ENCODE measurements at regions not wholly inside any gene's neighbourhood (a gene's known extent, or its start where the extent isn't known, plus 50 kb on each side); places are given as distances from the start of the nearest gene placed in this dataset.

DNA sequence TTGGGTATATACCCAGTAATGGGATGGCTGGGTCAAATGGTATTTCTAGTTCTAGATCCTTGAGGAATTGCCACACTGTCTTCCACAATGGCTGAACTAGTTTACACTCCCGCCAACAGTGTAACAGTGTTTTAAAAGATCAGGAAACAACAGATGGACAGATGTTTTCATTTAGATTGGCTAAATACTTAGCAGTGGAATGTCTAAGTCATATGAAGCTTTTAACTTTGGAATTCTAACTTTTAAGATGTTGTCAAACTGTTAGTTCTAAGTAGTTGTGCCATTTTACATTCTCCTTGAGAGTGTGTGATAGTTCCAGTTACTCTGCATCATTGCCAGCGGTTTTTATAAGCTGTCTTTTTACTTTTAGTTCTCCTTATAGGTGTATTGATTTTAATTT lies 688.8 kb downstream of the SEMA5A start:
- TF ChIP-seq, protein P1, sequence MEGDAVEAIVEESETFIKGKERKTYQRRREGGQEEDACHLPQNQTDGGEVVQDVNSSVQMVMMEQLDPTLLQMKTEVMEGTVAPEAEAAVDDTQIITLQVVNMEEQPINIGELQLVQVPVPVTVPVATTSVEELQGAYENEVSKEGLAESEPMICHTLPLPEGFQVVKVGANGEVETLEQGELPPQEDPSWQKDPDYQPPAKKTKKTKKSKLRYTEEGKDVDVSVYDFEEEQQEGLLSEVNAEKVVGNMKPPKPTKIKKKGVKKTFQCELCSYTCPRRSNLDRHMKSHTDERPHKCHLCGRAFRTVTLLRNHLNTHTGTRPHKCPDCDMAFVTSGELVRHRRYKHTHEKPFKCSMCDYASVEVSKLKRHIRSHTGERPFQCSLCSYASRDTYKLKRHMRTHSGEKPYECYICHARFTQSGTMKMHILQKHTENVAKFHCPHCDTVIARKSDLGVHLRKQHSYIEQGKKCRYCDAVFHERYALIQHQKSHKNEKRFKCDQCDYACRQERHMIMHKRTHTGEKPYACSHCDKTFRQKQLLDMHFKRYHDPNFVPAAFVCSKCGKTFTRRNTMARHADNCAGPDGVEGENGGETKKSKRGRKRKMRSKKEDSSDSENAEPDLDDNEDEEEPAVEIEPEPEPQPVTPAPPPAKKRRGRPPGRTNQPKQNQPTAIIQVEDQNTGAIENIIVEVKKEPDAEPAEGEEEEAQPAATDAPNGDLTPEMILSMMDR (IDR thresholded peaks at IDR 0.05) = no peak
- TF ChIP-seq EZH2 (IDR thresholded peaks at IDR 0.05) = no peak
